HEK293T (cell line): ENCODE measurements at regions not wholly inside any gene's neighbourhood (a gene's known extent, or its start where the extent isn't known, plus 50 kb on each side); places are given as distances from the start of the nearest gene placed in this dataset.

Experiments
- BHLHE40 ChIP-seq: fragments of 450-650 bp; IDR thresholded peaks from 2 replicates; pipeline ENCODE4 v1.6.1; 2016; ENCODE audit warnings: mild to moderate bottlenecking, moderate library complexity, borderline replicate concordance
- FOXK2 ChIP-seq: fragments of 450-650 bp; IDR thresholded peaks from 2 replicates; pipeline ENCODE4 v1.6.1; 2016; ENCODE audit warnings: mild to moderate bottlenecking
- FOXM1 ChIP-seq: fragments of 450-650 bp; IDR thresholded peaks from 2 replicates; pipeline ENCODE4 v1.6.1; 2017; ENCODE audit warnings: mild to moderate bottlenecking, borderline replicate concordance
- NFRKB ChIP-seq: fragments of 450-650 bp; IDR thresholded peaks from 2 replicates; pipeline ENCODE4 v1.6.1; 2016; ENCODE audit warnings: mild to moderate bottlenecking, moderate library complexity
- SP1 ChIP-seq: fragments of 450-650 bp; IDR thresholded peaks from 2 replicates; pipeline ENCODE4 v1.6.1; 2017
- SUZ12 ChIP-seq: fragments of 450-650 bp; IDR thresholded peaks from 2 replicates; pipeline ENCODE4 v1.6.1; 2016; ENCODE audit warnings: mild to moderate bottlenecking
- TARDBP ChIP-seq: fragments of 450-650 bp; IDR thresholded peaks from 2 replicates; pipeline ENCODE4 v1.6.1; 2016

DNA sequence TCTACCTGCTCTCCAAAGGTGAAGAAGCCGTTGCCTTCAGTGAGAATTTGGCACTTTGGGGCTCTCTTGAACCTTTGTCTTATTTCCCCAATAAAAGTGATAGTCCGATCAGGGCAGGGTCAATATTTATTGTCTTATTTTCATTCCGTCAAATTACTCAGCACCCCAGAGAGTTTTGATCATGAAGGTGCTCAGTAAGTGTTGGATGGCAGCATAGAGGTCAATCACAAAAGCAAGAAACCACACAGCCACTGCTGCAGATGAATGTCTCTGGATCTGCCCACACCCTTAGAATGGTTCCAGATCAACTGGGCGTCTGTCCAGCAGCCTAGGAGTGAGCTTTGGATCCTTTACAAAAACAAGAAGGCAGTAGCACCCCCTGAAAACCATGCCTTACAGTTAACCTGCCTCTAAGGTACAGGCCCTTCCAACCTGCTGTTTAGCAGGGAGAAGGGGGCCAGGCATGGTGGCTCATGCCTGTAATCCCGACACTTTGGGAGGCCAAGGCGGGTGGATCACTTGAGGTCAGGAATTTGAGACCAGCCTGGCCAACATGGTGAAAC lies 97.3 kb downstream of the PSMG1 start:
- no peak for TF ChIP-seq SP1
- no peak for TF ChIP-seq BHLHE40
- TF ChIP-seq SUZ12 = no peak
- no peak for TF ChIP-seq TARDBP
- no peak for TF ChIP-seq NFRKB
- no peak for TF ChIP-seq FOXM1
- no peak for TF ChIP-seq FOXK2
